H1 (cell line): ENCODE measurements at regions not wholly inside any gene's neighbourhood (a gene's known extent, or its start where the extent isn't known, plus 50 kb on each side); places are given as distances from the start of the nearest gene placed in this dataset.

Source experiments
- HDAC2 ChIP-seq, 2 experiments: fragments of 300-600 bp in 1 of 2; sonication (generic) in 1 of 2; IDR thresholded peaks; 2 replicates each; pipeline ENCODE4 v1.6.1; 2011 to 2012; ENCODE audit warnings: low read depth in 2 of 2, low read length in 2 of 2, mild to moderate bottlenecking in 2 of 2, moderate library complexity in 2 of 2, borderline replicate concordance in 1 of 2, inconsistent platforms in 1 of 2
- TAF7 ChIP-seq: optimal IDR thresholded peaks from 2 replicates; pipeline ENCODE3; 2011; ENCODE audit warnings: low read depth, mild to moderate bottlenecking, inconsistent platforms, low read length, moderate library complexity, borderline replicate concordance
- TEAD4 ChIP-seq: IDR thresholded peaks from 2 replicates; pipeline ENCODE4 v1.6.1; 2012; ENCODE audit warnings: low read depth, low read length, inconsistent platforms, mixed read lengths
- TF ChIP-seq, protein P1 (sequence below): IDR thresholded peaks from 2 replicates; pipeline ENCODE4 v1.6.1; 2012; ENCODE audit warnings: low read length, inconsistent platforms

DNA sequence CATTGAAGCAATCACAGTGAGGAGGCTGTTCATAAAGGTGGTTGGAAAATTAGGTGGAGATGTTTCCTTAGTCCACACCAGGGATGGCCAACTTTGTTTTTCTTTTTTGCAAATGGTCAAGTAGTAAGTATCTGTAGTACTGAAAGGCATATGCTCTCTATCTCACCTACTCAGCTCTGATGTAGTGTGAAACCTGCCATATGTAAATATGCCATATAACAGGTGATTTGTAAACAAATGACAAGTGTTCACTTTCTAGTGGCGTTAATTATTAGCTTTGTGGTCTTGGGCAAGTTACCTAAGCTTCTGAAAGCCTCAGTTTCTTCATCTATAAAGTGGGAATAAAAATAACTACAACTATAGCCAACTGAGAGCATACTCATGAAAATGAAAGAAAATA, 421.4 kb upstream of the LCORL start (continued):
- TF ChIP-seq TAF7 = no peak
- TF ChIP-seq, protein P1, sequence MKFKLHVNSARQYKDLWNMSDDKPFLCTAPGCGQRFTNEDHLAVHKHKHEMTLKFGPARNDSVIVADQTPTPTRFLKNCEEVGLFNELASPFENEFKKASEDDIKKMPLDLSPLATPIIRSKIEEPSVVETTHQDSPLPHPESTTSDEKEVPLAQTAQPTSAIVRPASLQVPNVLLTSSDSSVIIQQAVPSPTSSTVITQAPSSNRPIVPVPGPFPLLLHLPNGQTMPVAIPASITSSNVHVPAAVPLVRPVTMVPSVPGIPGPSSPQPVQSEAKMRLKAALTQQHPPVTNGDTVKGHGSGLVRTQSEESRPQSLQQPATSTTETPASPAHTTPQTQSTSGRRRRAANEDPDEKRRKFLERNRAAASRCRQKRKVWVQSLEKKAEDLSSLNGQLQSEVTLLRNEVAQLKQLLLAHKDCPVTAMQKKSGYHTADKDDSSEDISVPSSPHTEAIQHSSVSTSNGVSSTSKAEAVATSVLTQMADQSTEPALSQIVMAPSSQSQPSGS = no peak
- TF ChIP-seq HDAC2 (IDR thresholded peaks at IDR 0.05; ENCODE audit: borderline replicate concordance in 1 of 2, low read depth in 2 of 2, low read length in 2 of 2) = no peak
- TF ChIP-seq TEAD4 = no peak
